Ishikawa (cell line): ENCODE measurements at regions not wholly inside any gene's neighbourhood (a gene's known extent, or its start where the extent isn't known, plus 50 kb on each side); places are given as distances from the start of the nearest gene placed in this dataset.

Source experiments
- CEBPB ChIP-seq: IDR thresholded peaks from 2 replicates; pipeline ENCODE4 v1.6.1; 2012
- CREB1 ChIP-seq: IDR thresholded peaks from 2 replicates; pipeline ENCODE4 v1.6.1; 2012; ENCODE audit warnings: low read depth
- EGR1 ChIP-seq: IDR thresholded peaks from 2 replicates; pipeline ENCODE4 v1.6.1; 2012
- EP300 ChIP-seq: IDR thresholded peaks from 2 replicates; pipeline ENCODE4 v1.6.1; 2012; ENCODE audit warnings: borderline replicate concordance
- FOXM1 ChIP-seq: IDR thresholded peaks from 2 replicates; pipeline ENCODE4 v1.6.1; 2012; ENCODE audit warnings: low read depth, borderline replicate concordance
- NFIC ChIP-seq: IDR thresholded peaks from 2 replicates; pipeline ENCODE4 v1.6.1; 2012
- RAD21 ChIP-seq: IDR thresholded peaks from 2 replicates; pipeline ENCODE4 v1.6.1; 2012; ENCODE audit warnings: low read depth
- REST ChIP-seq: IDR thresholded peaks from 2 replicates; pipeline ENCODE4 v1.6.1; 2012; ENCODE audit warnings: low read depth, mild to moderate bottlenecking
- TAF1 ChIP-seq: IDR thresholded peaks from 2 replicates; pipeline ENCODE4 v1.6.1; 2012; ENCODE audit warnings: low read depth, mild to moderate bottlenecking
- TCF12 ChIP-seq: IDR thresholded peaks from 2 replicates; pipeline ENCODE4 v1.6.1; 2012; ENCODE audit warnings: low read depth
- YY1 ChIP-seq: IDR thresholded peaks from 2 replicates; pipeline ENCODE4 v1.6.1; 2012; ENCODE audit warnings: low read depth
- ZBTB7A ChIP-seq: IDR thresholded peaks from 2 replicates; pipeline ENCODE4 v1.6.1; 2012; ENCODE audit warnings: low read depth
- TF ChIP-seq, protein P1 (sequence below): IDR thresholded peaks from 2 replicates; pipeline ENCODE4 v1.6.1; 2012
- TF ChIP-seq, protein P2 (sequence below): IDR thresholded peaks from 2 replicates; pipeline ENCODE4 v1.6.1; 2012

- TF ChIP-seq, protein P1, sequence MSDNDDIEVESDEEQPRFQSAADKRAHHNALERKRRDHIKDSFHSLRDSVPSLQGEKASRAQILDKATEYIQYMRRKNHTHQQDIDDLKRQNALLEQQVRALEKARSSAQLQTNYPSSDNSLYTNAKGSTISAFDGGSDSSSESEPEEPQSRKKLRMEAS: no peak
- TF ChIP-seq TAF1 (no peak), YY1 (no peak), RAD21 (no peak), EP300 (no peak), CEBPB (no peak), REST (no peak), NFIC (no peak), FOXM1 (no peak), TCF12 (no peak), CREB1 (no peak), EGR1 (no peak), ZBTB7A (no peak)
- TF ChIP-seq, protein P2, sequence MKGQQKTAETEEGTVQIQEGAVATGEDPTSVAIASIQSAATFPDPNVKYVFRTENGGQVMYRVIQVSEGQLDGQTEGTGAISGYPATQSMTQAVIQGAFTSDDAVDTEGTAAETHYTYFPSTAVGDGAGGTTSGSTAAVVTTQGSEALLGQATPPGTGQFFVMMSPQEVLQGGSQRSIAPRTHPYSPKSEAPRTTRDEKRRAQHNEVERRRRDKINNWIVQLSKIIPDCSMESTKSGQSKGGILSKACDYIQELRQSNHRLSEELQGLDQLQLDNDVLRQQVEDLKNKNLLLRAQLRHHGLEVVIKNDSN: no peak
Measured at GRCh38 chr6:139736325-139736906, 362.0 kb upstream of the CITED2 start.
